Embryonic facial prominence (tissue), 1 donor: ENCODE measurements at regions not wholly inside any gene's neighbourhood (a gene's known extent, or its start where the extent isn't known, plus 50 kb on each side); places are given as distances from the start of the nearest gene placed in this dataset.
A peak's percentile ranks its signal among the peaks of the same experiment; 100 is the strongest.

Source experiments
- DNase-seq: peaks from one replicate; pipeline ENCODE4 v3.0.0-alpha.2; 2016; ENCODE audit errors: extremely low spot score

GRCh38 chr20:16220826-16221225 lies 352.4 kb downstream of the KIF16B start:
- DNase-seq = no peak

GRCh38 chr20:16219182-16219581 lies 354.1 kb downstream of the KIF16B start:
- DNase-seq = no peak

- no peak for DNase-seq
Observed at GRCh38 chr20:16216914-16217230, 356.4 kb downstream of the KIF16B start.

- DNase-seq = no peak
Observed at GRCh38 chr20:16216227-16216913, 356.9 kb downstream of the KIF16B start.

GRCh38 chr20:16215041-16215440 lies 358.2 kb downstream of the KIF16B start:
- DNase-seq = no peak

- no peak for DNase-seq
Observed at GRCh38 chr20:16212790-16213189, 360.5 kb downstream of the KIF16B start.

- peak; percentile 69 for DNase-seq
Observed at GRCh38 chr20:16209951-16210361, 363.3 kb downstream of the KIF16B start.

GRCh38 chr20:16209357-16209756 lies 363.9 kb downstream of the KIF16B start:
- DNase-seq = no peak

- DNase-seq = no peak
Observed at GRCh38 chr20:16208443-16208842, 364.8 kb downstream of the KIF16B start.

- no peak for DNase-seq
Observed at GRCh38 chr20:16206817-16207216, 366.4 kb downstream of the KIF16B start.

GRCh38 chr20:16205507-16205906 lies 367.7 kb downstream of the KIF16B start:
- no peak for DNase-seq

- no peak for DNase-seq
Observed at GRCh38 chr20:16203096-16203495, 370.2 kb downstream of the KIF16B start.

- DNase-seq = no peak
Observed at GRCh38 chr20:16201191-16201590, 372.1 kb downstream of the KIF16B start.

GRCh38 chr20:16197696-16198095 lies 375.6 kb downstream of the KIF16B start:
- DNase-seq = no peak

- DNase-seq = no peak
Observed at GRCh38 chr20:16195671-16196070, 377.6 kb downstream of the KIF16B start.

- DNase-seq = no peak
Observed at GRCh38 chr20:16194617-16195360, 378.5 kb downstream of the KIF16B start.

GRCh38 chr20:16191496-16191895 lies 381.8 kb downstream of the KIF16B start:
- DNase-seq = no peak

- DNase-seq = no peak
Observed at GRCh38 chr20:16189371-16189770, 383.9 kb downstream of the KIF16B start.

- DNase-seq = no peak
Observed at GRCh38 chr20:16187956-16188616, 385.2 kb downstream of the KIF16B start.

GRCh38 chr20:16179919-16180318 lies 393.3 kb downstream of the KIF16B start:
- DNase-seq = no peak

- DNase-seq = no peak
Observed at GRCh38 chr20:16179371-16179770, 393.9 kb downstream of the KIF16B start.

GRCh38 chr20:16178546-16179135 lies 394.6 kb downstream of the KIF16B start:
- no peak for DNase-seq
